OCI-LY7 (cell line): ENCODE measurements at regions not wholly inside any gene's neighbourhood (a gene's known extent, or its start where the extent isn't known, plus 50 kb on each side); places are given as distances from the start of the nearest gene placed in this dataset.

Source experiments
- BruUV-seq: library from RNA; stranded (reverse); fragments of 400-500 nt; replicated peaks from 2 replicates; lab custom pipeline; 2021; lab: Mats Ljungman, UMichigan
- CTCF ChIA-PET: fragments of 300-600 bp; sonication (Branson Sonifier 250); formaldehyde crosslinking; loops from one replicate; lab custom pipeline; 2022; ENCODE audit warnings: antibody characterized with exemption; ENCODE audit not compliant: unreplicated experiment; lab: Charles Lee
- POLR2A ChIA-PET: fragments of 300-600 bp; sonication (Branson Sonifier 250); formaldehyde crosslinking; loops from one replicate; lab custom pipeline; 2022; ENCODE audit warnings: antibody characterized with exemption; lab: Charles Lee
- DNase-seq: peaks from one replicate; pipeline ENCODE4 v3.0.0-alpha.2; 2015; ENCODE audit warnings: low spot score
- H2AFZ ChIP-seq: fragments of 200-600 bp; sonication (generic), shearing (Covaris generic); 2 replicates; pipeline ENCODE4 v1.6.1; 2014; ENCODE audit warnings: mild to moderate bottlenecking, antibody characterized with exemption, low read length, moderate library complexity
- H3K27ac ChIP-seq: fragments of 200-600 bp; sonication (generic); 2 replicates; pipeline ENCODE4 v1.5.1; 2014; ENCODE audit warnings: mixed run types, low read depth, mild to moderate bottlenecking, moderate library complexity, low read length, inconsistent platforms; ENCODE audit not compliant: poor library complexity, severe bottlenecking
- H3K36me3 ChIP-seq: fragments of 200-600 bp; sonication (generic); 2 replicates; pipeline ENCODE4 v1.6.1; 2014; ENCODE audit warnings: mild to moderate bottlenecking, antibody characterized with exemption, low read length, moderate library complexity, mixed read lengths; ENCODE audit not compliant: insufficient read depth
- H3K4me1 ChIP-seq: fragments of 200-600 bp; sonication (generic); 2 replicates; pipeline ENCODE4 v1.5.1; 2014; ENCODE audit warnings: mild to moderate bottlenecking, low read length; ENCODE audit not compliant: insufficient read depth, poor library complexity, severe bottlenecking
- H3K4me2 ChIP-seq: fragments of 200-600 bp; sonication (generic); 2 replicates; pipeline ENCODE4 v1.6.1; 2014; ENCODE audit warnings: mild to moderate bottlenecking, low read length
- H3K4me3 ChIP-seq: fragments of 200-600 bp; sonication (generic); 2 replicates; pipeline ENCODE4 v1.5.1; 2014; ENCODE audit warnings: mild to moderate bottlenecking, low read depth, low read length; ENCODE audit not compliant: poor library complexity, severe bottlenecking
- H3K79me2 ChIP-seq: fragments of 200-600 bp; sonication (generic); 2 replicates; pipeline ENCODE4 v1.6.1; 2016; ENCODE audit warnings: low read depth, mild to moderate bottlenecking, low read length, moderate library complexity, mixed read lengths; ENCODE audit not compliant: insufficient read depth
- H3K9me2 ChIP-seq: fragments of 200-600 bp; sonication (generic); 2 replicates; pipeline ENCODE4 v1.6.1; 2016; ENCODE audit warnings: mild to moderate bottlenecking, low read length, mixed read lengths; ENCODE audit not compliant: insufficient read depth
- H3K9me3 ChIP-seq: fragments of 200-600 bp; sonication (generic); 2 replicates; pipeline ENCODE4 v1.6.1; 2014; ENCODE audit warnings: mild to moderate bottlenecking, mixed run types, low read length, mixed read lengths
- H4K20me1 ChIP-seq: fragments of 200-600 bp; sonication (generic); 2 replicates; pipeline ENCODE4 v1.6.1; 2014; ENCODE audit warnings: mild to moderate bottlenecking, antibody characterized with exemption, low read length, moderate library complexity, mixed read lengths; ENCODE audit not compliant: insufficient read depth
- EZH2phosphoT487 ChIP-seq: fragments of 200-600 bp; sonication (generic); IDR thresholded peaks from 2 replicates; pipeline ENCODE4 v1.6.1; 2018; ENCODE audit warnings: low read depth, borderline replicate concordance, mild to moderate bottlenecking, mixed run types, antibody characterized with exemption, low read length, moderate library complexity, mixed read lengths
- intact Hi-C: fragments of 100-400 bp; cut with micrococcal nuclease; formaldehyde crosslinking; loops from one replicate; pipeline ENCODE4 v1.10.0; 2022; ENCODE audit not compliant: unreplicated experiment
- TF ChIP-seq, protein P1 (sequence below): fragments of 200-600 bp; sonication (generic); conservative IDR thresholded peaks from 2 replicates; pipeline ENCODE4 v1.5.1; 2014; ENCODE audit warnings: mild to moderate bottlenecking, antibody characterized with exemption, low read length, moderate library complexity, mixed read lengths

DNA sequence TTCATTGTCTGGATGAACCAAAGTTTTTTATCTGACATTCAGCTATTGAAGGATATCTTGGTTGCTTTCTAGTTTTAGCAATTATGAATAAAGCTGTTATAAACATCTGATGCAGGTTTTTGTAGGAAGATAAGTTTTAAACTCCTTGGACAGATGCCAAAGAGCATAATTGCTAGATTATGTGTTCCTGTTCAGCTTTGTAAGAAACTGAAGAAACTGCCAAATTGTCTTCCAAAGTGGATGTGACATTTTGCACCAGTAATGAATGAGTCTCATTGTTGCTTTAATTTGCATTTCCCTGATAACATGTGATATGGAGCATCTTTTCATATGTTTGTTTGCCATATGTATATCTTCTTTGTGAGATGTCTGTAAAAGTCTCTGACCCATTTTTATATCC, 239.9 kb upstream of the TTC14 start:
- Histone ChIP-seq H3K36me3 (no peaks in the 10 kb centered on the region), H3K9me2 (no peaks in the 10 kb centered on the region), H4K20me1 (no peaks in the 10 kb centered on the region), H3K4me1 (no peaks in the 10 kb centered on the region), H3K4me3 (no peak overlapping the region), H3K4me2 (no peak overlapping the region), H3K9me3 (no peaks in the 10 kb centered on the region), H3K27ac (no peak overlapping the region), H3K79me2 (no peaks in the 10 kb centered on the region), H2AFZ (no peak overlapping the region)
- CTCF ChIA-PET, result no interaction called here
- intact Hi-C loops, result no loop called here
- no peak for DNase-seq
- no peak for TF ChIP-seq EZH2phosphoT487
- TF ChIP-seq, protein P1, sequence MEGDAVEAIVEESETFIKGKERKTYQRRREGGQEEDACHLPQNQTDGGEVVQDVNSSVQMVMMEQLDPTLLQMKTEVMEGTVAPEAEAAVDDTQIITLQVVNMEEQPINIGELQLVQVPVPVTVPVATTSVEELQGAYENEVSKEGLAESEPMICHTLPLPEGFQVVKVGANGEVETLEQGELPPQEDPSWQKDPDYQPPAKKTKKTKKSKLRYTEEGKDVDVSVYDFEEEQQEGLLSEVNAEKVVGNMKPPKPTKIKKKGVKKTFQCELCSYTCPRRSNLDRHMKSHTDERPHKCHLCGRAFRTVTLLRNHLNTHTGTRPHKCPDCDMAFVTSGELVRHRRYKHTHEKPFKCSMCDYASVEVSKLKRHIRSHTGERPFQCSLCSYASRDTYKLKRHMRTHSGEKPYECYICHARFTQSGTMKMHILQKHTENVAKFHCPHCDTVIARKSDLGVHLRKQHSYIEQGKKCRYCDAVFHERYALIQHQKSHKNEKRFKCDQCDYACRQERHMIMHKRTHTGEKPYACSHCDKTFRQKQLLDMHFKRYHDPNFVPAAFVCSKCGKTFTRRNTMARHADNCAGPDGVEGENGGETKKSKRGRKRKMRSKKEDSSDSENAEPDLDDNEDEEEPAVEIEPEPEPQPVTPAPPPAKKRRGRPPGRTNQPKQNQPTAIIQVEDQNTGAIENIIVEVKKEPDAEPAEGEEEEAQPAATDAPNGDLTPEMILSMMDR, result no peak
- BruUV-seq, result no TSS peak
- POLR2A ChIA-PET, result interaction anchor here (0.6 kb wide), 1 partner anchor 45 kb away, joined by 3 read pairs; no protein-coding TSS in a partner anchor

- Histone ChIP-seq H3K9me2 (no peaks in the 10 kb centered on the region), H3K9me3 (no peaks in the 10 kb centered on the region), H3K79me2 (no peaks in the 10 kb centered on the region), H4K20me1 (no peaks in the 10 kb centered on the region), H3K36me3 (no peaks in the 10 kb centered on the region), H3K4me1 (no peaks in the 10 kb centered on the region), H3K27ac (no peak overlapping the region), H3K4me2 (no peak overlapping the region), H3K4me3 (no peak overlapping the region), H2AFZ (no peak overlapping the region)
- ChIA-PET CTCF (no interaction called here), POLR2A (interaction anchor here (0.9 kb wide), 1 partner anchor 17 kb away, joined by 3 read pairs; no protein-coding TSS in a partner anchor)
- TF ChIP-seq, protein P1, result no peak
- TF ChIP-seq EZH2phosphoT487, result no peak
- DNase-seq, result no peak
- intact Hi-C loops, result no loop called here
- BruUV-seq, result no TSS peak
Measured at GRCh38 chr3:180375831-180376230, 226.1 kb upstream of the TTC14 start.

GRCh38 chr3:180378496-180378895, 223.5 kb upstream of the TTC14 start:
- Histone ChIP-seq H3K27ac (no peak overlapping the region), H3K4me3 (no peak overlapping the region), H3K4me2 (no peak overlapping the region), H4K20me1 (no peaks in the 10 kb centered on the region), H3K4me1 (no peaks in the 10 kb centered on the region), H3K36me3 (no peaks in the 10 kb centered on the region), H2AFZ (no peak overlapping the region), H3K9me3 (no peaks in the 10 kb centered on the region), H3K79me2 (no peaks in the 10 kb centered on the region), H3K9me2 (no peaks in the 10 kb centered on the region)
- CTCF ChIA-PET, result no interaction called here
- no TSS peak for BruUV-seq
- POLR2A ChIA-PET, result no interaction called here
- no peak for DNase-seq
- no peak for TF ChIP-seq EZH2phosphoT487
- TF ChIP-seq, protein P1, result no peak
- intact Hi-C loops, result no loop called here
